ENCODE measurements at regions not wholly inside any gene's neighbourhood (a gene's known extent, or its start where the extent isn't known, plus 50 kb on each side); places are given as distances from the start of the nearest gene placed in this dataset.

DNA sequence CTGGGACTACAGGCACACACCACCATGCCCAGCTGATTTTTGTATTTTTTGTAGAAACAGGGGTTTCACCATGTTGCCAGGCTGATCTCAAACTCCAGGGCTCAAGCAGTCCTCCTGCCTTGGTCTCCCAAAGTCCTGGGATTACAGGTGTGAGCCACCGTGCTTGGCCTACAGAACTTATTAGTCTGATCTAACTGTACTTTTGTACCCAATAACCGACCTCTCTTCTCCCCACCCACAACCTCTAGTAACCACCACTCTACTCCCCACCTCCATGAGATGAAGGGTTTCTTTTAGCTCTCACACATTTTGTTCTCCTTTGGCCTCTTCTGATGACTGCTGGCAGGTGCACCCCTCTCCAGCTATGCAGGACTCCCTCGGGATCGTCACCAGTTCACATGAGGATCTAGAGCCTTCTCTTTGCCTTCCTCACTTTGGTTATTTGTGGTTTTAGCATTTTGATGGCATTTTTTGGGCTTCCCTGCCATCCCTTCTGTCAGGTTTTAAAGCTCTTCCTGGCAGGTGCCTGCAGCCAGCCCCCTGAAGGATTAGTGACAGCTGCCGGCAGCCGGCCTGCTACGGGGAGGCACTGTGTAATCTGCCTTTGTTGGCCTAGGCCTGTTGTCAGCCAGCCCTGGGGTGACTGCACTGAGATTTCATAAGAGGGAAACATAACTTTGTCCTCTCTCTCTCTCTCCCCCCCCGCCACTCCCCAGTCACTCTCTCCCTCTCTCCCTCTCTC lies 99.8 kb upstream of the ATP1A1 start:
- TF ChIP-seq TAF1 (IDR thresholded peaks at IDR 0.05; ENCODE audit: borderline replicate concordance, low read depth, low read length) (no peak), POLR2A (IDR thresholded peaks at IDR 0.05; ENCODE audit: low read depth, low read length) (no peak), POLR2AphosphoS5 (IDR thresholded peaks at IDR 0.05; ENCODE audit: low read depth, low read length) (no peak)

All from GM12892 (cell line).